ENCODE measurements at regions not wholly inside any gene's neighbourhood (a gene's known extent, or its start where the extent isn't known, plus 50 kb on each side); places are given as distances from the start of the nearest gene placed in this dataset.

DNA sequence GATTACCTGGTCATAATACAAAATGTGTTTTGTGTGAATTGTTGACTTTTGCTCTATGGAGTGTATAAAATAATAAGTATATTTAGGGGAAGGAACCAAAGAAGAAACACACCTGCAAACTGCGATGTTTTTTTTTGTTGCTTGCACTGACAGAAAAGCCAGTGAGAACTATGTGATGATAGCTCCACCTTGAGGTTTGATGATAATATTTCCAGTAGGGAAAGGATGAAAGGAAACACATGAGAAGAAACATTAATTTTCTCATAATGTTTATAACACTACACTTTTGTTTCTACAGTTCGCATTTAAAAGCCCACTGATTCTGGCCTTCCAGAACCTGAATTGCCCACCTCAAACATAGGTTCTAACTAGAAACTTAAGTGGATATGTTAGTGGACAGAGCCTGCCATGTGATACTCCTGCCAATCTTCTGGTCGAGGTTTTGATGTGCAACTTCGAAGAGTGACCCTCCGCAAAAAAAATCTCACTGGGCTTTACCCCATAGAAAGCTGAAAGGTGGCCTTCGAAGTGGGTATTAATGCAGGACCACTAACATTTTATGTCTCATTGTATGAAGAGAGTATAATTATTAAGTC is 476.4 kb upstream of the SPHKAP start:
- no peak overlapping the region for H2AFZ ChIP-seq (ENCODE audit: low read length, unreplicated experiment)
- H3K27ac ChIP-seq (ENCODE audit: low read depth, low read length) = no peak overlapping the region
- no peaks in the 10 kb centered on the region for H3K27me3 ChIP-seq (ENCODE audit: insufficient read depth, low read length)

DNA sequence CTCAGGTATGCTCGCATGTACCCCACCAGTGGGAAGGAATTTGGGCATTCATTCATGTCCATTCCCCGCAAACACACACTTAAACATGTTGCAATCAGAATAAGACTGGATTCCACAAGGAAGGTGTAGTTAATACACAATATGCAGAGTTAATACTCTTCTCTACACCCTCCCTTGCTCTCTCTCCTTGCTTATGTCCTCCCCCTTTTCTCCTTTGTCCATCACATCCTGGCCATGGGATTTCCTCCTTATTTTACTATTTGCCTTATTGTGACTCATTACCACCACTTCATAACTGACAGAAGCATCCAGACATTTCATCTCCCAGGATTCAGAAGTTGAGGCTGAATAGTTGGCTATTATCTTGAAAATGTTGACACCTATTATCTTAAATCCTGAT is 473.8 kb upstream of the SPHKAP start:
- Histone ChIP-seq H2AFZ (ENCODE audit: low read length, unreplicated experiment) (no peak overlapping the region), H3K4me1 (ENCODE audit: control insufficient read depth, insufficient read depth, low read length, unreplicated experiment) (peaks cover 14% of the 10 kb centered on the region), H3K36me3 (ENCODE audit: insufficient read depth, low read length) (no peaks in the 10 kb centered on the region), H3K27ac (ENCODE audit: low read depth, low read length) (no peak overlapping the region), H3K27me3 (ENCODE audit: insufficient read depth, low read length) (no peaks in the 10 kb centered on the region), H3K4me3 (ENCODE audit: low read depth, low read length) (no peak overlapping the region), H3K79me2 (ENCODE audit: control insufficient read depth, insufficient read depth, low read length, unreplicated experiment) (no peaks in the 10 kb centered on the region)

More for the DNA sequence above, 476.4 kb upstream of the SPHKAP start:
- H3K4me1 ChIP-seq (ENCODE audit: control insufficient read depth, insufficient read depth, low read length, unreplicated experiment) = peaks cover 14% of the 10 kb centered on the region
- no peaks in the 10 kb centered on the region for H3K36me3 ChIP-seq (ENCODE audit: insufficient read depth, low read length)
- H3K4me3 ChIP-seq (ENCODE audit: low read depth, low read length) = no peak overlapping the region
- no peaks in the 10 kb centered on the region for H3K79me2 ChIP-seq (ENCODE audit: control insufficient read depth, insufficient read depth, low read length, unreplicated experiment)

GRCh38 chr2:228654707-228655106 is 473.2 kb upstream of the SPHKAP start:
- Histone ChIP-seq H3K4me1 (ENCODE audit: control insufficient read depth, insufficient read depth, low read length, unreplicated experiment) (peaks cover 9% of the 10 kb centered on the region), H3K79me2 (ENCODE audit: control insufficient read depth, insufficient read depth, low read length, unreplicated experiment) (no peaks in the 10 kb centered on the region), H3K27me3 (ENCODE audit: insufficient read depth, low read length) (no peaks in the 10 kb centered on the region), H3K36me3 (ENCODE audit: insufficient read depth, low read length) (no peaks in the 10 kb centered on the region), H3K27ac (ENCODE audit: low read depth, low read length) (no peak overlapping the region), H3K4me3 (ENCODE audit: low read depth, low read length) (no peak overlapping the region), H2AFZ (ENCODE audit: low read length, unreplicated experiment) (no peak overlapping the region)

DNA sequence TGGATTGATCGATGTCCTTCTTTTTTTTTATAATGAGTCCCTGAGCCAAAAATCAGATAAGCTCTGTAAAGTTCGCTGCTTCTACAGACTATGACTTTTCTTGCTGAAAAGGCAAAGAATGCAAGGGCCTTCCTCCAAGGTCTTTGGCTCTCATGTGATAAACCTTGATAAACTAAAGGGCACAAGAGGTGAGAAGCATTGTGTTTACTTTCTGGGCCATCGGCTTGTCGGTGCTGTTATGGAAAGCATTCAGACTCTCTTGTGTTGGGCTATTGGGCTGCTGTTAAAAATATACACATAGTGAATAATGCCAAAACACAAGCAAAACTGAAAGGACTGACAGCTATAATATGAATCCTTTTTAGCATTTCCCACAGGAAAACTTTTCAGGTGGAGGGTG is 472.4 kb upstream of the SPHKAP start:
- Histone ChIP-seq H3K27ac (ENCODE audit: low read depth, low read length) (no peak overlapping the region), H3K36me3 (ENCODE audit: insufficient read depth, low read length) (no peaks in the 10 kb centered on the region), H3K4me1 (ENCODE audit: control insufficient read depth, insufficient read depth, low read length, unreplicated experiment) (peaks cover 4% of the 10 kb centered on the region), H3K4me3 (ENCODE audit: low read depth, low read length) (no peak overlapping the region), H3K27me3 (ENCODE audit: insufficient read depth, low read length) (no peaks in the 10 kb centered on the region), H2AFZ (ENCODE audit: low read length, unreplicated experiment) (no peak overlapping the region), H3K79me2 (ENCODE audit: control insufficient read depth, insufficient read depth, low read length, unreplicated experiment) (no peaks in the 10 kb centered on the region)

DNA sequence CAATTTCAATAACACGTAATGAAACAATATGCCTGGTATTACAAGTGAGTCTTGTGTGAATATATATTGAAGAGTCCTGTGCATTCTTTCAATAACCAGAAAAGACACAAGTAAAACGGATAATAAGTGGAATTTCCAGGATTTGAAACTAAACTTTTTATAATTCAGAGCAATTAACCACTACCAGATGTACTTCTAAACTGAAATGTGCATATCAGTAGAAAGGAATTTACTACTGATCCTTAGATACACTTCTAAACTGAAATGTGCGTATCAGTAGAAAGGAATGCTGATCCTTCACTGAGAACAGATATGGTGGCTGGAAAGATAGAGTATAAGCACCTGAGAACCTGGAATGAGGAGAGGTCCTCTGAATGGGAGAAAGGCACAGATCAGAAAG is 470.9 kb upstream of the SPHKAP start:
- H3K27ac ChIP-seq (ENCODE audit: low read depth, low read length) = no peak overlapping the region
- no peaks in the 10 kb centered on the region for H3K36me3 ChIP-seq (ENCODE audit: insufficient read depth, low read length)
- H2AFZ ChIP-seq (ENCODE audit: low read length, unreplicated experiment) = no peak overlapping the region
- no peaks in the 10 kb centered on the region for H3K27me3 ChIP-seq (ENCODE audit: insufficient read depth, low read length)
- no peak overlapping the region for H3K4me3 ChIP-seq (ENCODE audit: low read depth, low read length)
- no peaks in the 10 kb centered on the region for H3K4me1 ChIP-seq (ENCODE audit: control insufficient read depth, insufficient read depth, low read length, unreplicated experiment)
- no peaks in the 10 kb centered on the region for H3K79me2 ChIP-seq (ENCODE audit: control insufficient read depth, insufficient read depth, low read length, unreplicated experiment)

- H2AFZ ChIP-seq (ENCODE audit: low read length, unreplicated experiment) = no peak overlapping the region
- H3K27ac ChIP-seq (ENCODE audit: low read depth, low read length) = no peak overlapping the region
- no peaks in the 10 kb centered on the region for H3K36me3 ChIP-seq (ENCODE audit: insufficient read depth, low read length)
- no peaks in the 10 kb centered on the region for H3K27me3 ChIP-seq (ENCODE audit: insufficient read depth, low read length)
- no peaks in the 10 kb centered on the region for H3K79me2 ChIP-seq (ENCODE audit: control insufficient read depth, insufficient read depth, low read length, unreplicated experiment)
- H3K4me1 ChIP-seq (ENCODE audit: control insufficient read depth, insufficient read depth, low read length, unreplicated experiment) = peaks cover 3% of the 10 kb centered on the region
- H3K4me3 ChIP-seq (ENCODE audit: low read depth, low read length) = no peak overlapping the region
These were observed 468.4 kb upstream of the SPHKAP start for GRCh38 chr2:228649876-228650275.

DNA sequence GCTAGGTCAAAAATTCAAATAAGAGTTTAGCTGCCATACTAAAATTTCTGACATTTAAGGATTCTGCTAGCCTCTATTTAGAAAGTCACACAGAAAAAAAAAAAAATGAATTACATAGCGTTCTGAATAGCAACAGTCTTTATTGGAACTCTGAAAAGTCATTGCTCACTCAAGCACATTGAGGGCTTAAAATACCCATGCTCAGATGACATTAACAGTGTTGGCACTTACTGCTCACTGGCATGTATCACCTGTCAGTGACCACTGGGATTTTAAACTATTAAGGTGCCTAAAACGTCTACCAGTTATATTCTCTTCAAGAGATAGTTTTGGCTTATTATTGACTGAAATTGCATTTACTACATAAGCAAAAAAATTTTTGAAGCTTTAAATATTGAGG is 468.0 kb upstream of the SPHKAP start:
- Histone ChIP-seq H3K36me3 (ENCODE audit: insufficient read depth, low read length) (no peaks in the 10 kb centered on the region), H3K4me1 (ENCODE audit: control insufficient read depth, insufficient read depth, low read length, unreplicated experiment) (peaks cover 3% of the 10 kb centered on the region)

DNA sequence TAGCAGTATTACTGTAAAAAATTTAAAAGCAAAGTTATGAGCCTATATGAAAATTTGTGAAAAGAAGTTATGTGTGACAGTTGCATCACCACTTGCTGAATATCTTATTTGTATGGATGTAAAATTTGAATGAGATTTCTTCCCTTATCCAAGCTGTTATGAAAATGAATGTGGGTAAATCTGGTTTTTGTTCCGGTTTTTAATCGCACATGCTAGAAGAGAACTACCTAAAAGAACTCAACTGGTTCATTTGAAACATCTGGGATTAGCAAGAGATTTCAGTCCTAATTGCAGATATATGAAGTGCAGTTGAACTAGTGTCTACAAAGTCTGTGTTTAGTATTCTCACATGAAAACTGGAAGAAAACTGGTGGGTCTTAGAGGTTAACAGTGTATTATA is 467.1 kb upstream of the SPHKAP start:
- H3K27me3 ChIP-seq (ENCODE audit: insufficient read depth, low read length) = no peaks in the 10 kb centered on the region
- H3K4me3 ChIP-seq (ENCODE audit: low read depth, low read length) = no peak overlapping the region
- H3K36me3 ChIP-seq (ENCODE audit: insufficient read depth, low read length) = no peaks in the 10 kb centered on the region
- H3K79me2 ChIP-seq (ENCODE audit: control insufficient read depth, insufficient read depth, low read length, unreplicated experiment) = no peaks in the 10 kb centered on the region
- H2AFZ ChIP-seq (ENCODE audit: low read length, unreplicated experiment) = no peak overlapping the region
- peaks cover 3% of the 10 kb centered on the region for H3K4me1 ChIP-seq (ENCODE audit: control insufficient read depth, insufficient read depth, low read length, unreplicated experiment)
- no peak overlapping the region for H3K27ac ChIP-seq (ENCODE audit: low read depth, low read length)

More for the DNA sequence above, 468.0 kb upstream of the SPHKAP start:
- Histone ChIP-seq H3K79me2 (ENCODE audit: control insufficient read depth, insufficient read depth, low read length, unreplicated experiment) (no peaks in the 10 kb centered on the region), H2AFZ (ENCODE audit: low read length, unreplicated experiment) (no peak overlapping the region), H3K27ac (ENCODE audit: low read depth, low read length) (no peak overlapping the region), H3K27me3 (ENCODE audit: insufficient read depth, low read length) (no peaks in the 10 kb centered on the region), H3K4me3 (ENCODE audit: low read depth, low read length) (no peak overlapping the region)

DNA sequence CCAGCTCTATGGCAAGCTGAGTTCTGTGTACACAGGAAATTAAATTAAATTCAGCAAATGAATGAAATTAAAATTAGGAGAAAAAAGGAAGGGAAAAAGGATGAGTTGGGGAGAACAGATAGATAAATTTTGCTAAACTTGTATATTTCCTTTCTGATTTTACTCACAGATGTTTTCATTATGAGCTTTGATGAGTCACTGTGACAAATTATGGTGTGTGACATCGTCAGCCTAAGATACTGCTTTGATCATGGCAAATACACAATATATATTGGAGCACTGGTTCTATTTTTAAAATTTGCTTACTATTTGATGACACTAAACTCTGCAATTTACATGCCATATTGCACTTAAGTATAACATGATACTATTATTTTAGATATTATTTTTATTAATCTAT is 464.6 kb upstream of the SPHKAP start:
- Histone ChIP-seq H3K79me2 (ENCODE audit: control insufficient read depth, insufficient read depth, low read length, unreplicated experiment) (no peaks in the 10 kb centered on the region), H3K4me3 (ENCODE audit: low read depth, low read length) (no peak overlapping the region), H3K36me3 (ENCODE audit: insufficient read depth, low read length) (no peaks in the 10 kb centered on the region), H3K27me3 (ENCODE audit: insufficient read depth, low read length) (no peaks in the 10 kb centered on the region), H2AFZ (ENCODE audit: low read length, unreplicated experiment) (no peak overlapping the region), H3K4me1 (ENCODE audit: control insufficient read depth, insufficient read depth, low read length, unreplicated experiment) (peaks cover 3% of the 10 kb centered on the region), H3K27ac (ENCODE audit: low read depth, low read length) (no peak overlapping the region)

DNA sequence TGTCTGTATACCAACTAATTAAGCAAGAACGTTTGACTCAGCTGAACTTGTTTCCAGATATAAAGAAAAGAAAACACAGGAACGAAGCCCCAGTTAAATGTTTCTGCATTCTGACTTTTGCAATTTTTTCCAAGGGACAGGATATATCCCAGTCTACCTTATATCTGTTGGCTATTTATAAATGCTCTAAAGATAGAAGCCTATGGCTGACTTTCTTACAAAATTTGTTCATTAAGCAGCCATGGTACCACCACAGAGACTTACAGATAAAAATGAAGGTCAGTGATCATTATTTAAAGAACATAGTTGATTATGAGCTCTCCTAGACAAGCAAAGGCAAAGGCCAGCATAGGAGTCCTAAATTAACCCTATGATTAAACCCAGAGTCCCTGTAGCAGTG is 462.7 kb upstream of the SPHKAP start:
- no peaks in the 10 kb centered on the region for H3K36me3 ChIP-seq (ENCODE audit: insufficient read depth, low read length)
- peaks cover 3% of the 10 kb centered on the region for H3K4me1 ChIP-seq (ENCODE audit: control insufficient read depth, insufficient read depth, low read length, unreplicated experiment)
- no peaks in the 10 kb centered on the region for H3K27me3 ChIP-seq (ENCODE audit: insufficient read depth, low read length)
- no peak overlapping the region for H3K4me3 ChIP-seq (ENCODE audit: low read depth, low read length)
- H3K27ac ChIP-seq (ENCODE audit: low read depth, low read length) = no peak overlapping the region
- H3K79me2 ChIP-seq (ENCODE audit: control insufficient read depth, insufficient read depth, low read length, unreplicated experiment) = no peaks in the 10 kb centered on the region
- no peak overlapping the region for H2AFZ ChIP-seq (ENCODE audit: low read length, unreplicated experiment)

DNA sequence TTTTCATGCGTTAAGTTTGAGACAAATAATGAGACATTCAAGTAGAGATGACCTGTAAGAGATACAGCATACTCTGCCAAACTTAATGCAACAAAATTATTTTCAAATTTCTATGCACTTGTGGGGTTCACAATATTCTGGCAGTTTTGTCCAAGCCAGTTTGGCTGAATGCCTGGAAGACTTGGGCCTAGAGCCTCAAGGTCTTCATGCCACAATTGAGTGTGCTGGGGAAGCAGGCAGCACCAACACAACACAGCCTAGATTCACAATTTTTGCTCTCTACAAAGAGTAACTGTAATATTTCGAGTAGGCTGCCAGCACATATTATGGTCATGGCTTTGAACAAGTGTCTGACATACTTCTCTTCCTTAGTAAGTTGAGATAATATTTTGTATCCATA is 461.4 kb upstream of the SPHKAP start:
- Histone ChIP-seq H3K36me3 (ENCODE audit: insufficient read depth, low read length) (no peaks in the 10 kb centered on the region), H3K79me2 (ENCODE audit: control insufficient read depth, insufficient read depth, low read length, unreplicated experiment) (no peaks in the 10 kb centered on the region), H3K4me3 (ENCODE audit: low read depth, low read length) (no peak overlapping the region), H2AFZ (ENCODE audit: low read length, unreplicated experiment) (no peak overlapping the region), H3K27me3 (ENCODE audit: insufficient read depth, low read length) (no peaks in the 10 kb centered on the region), H3K27ac (ENCODE audit: low read depth, low read length) (no peak overlapping the region), H3K4me1 (ENCODE audit: control insufficient read depth, insufficient read depth, low read length, unreplicated experiment) (peaks cover 3% of the 10 kb centered on the region)

All from ACC112 (cell line).